Large intestine (tissue), 3 donors: ENCODE measurements at regions not wholly inside any gene's neighbourhood (a gene's known extent, or its start where the extent isn't known, plus 50 kb on each side); places are given as distances from the start of the nearest gene placed in this dataset.

ENCODE experiments used
- DNase-seq, 2 donors: peaks; one replicate each; pipeline versions ENCODE4 v3.0.0 to v3.0.0-alpha.2; 2013
- H3K27ac ChIP-seq: one replicate; pipeline ENCODE4 v1.5.1; 2013; ENCODE audit warnings: low read length
- H3K27me3 ChIP-seq: 2 replicates; pipeline ENCODE4 v1.6.1; 2013; ENCODE audit warnings: low read length; ENCODE audit not compliant: control insufficient read depth, insufficient read depth
- H3K36me3 ChIP-seq: 2 replicates; pipeline ENCODE4 v1.6.1; 2013; ENCODE audit warnings: low read length; ENCODE audit not compliant: control insufficient read depth, insufficient read depth
- H3K4me1 ChIP-seq: one replicate; pipeline ENCODE4 v1.6.1; 2013; ENCODE audit warnings: low read length; ENCODE audit not compliant: control insufficient read depth, insufficient read depth
- H3K4me3 ChIP-seq: one replicate; pipeline ENCODE4 v1.5.1; 2013; ENCODE audit warnings: low read length
- H3K9me3 ChIP-seq: one replicate; pipeline ENCODE4 v1.6.1; 2013; ENCODE audit warnings: mild to moderate bottlenecking, low read depth, low read length, moderate library complexity; ENCODE audit not compliant: control insufficient read depth
- WGBS: methylation state at CpG from one replicate; pipeline ENCODE4 v1.1.5; 2013; ENCODE audit warnings: low lambda C conversion rate; ENCODE audit not compliant: insufficient coverage; 5-methylcytosine and 5-hydroxymethylcytosine counted together

GRCh38 chr7:130867581-130868136 is 133.7 kb upstream of the KLF14 start:
- no CpG with 5 or more reads among the region's 1 CpG for WGBS
- no peak overlapping the region for H3K27ac ChIP-seq
- no peaks in the 10 kb centered on the region for H3K9me3 ChIP-seq
- H3K27me3 ChIP-seq, result no peaks in the 10 kb centered on the region
- DNase-seq, result no peak
- no peaks in the 10 kb centered on the region for H3K4me1 ChIP-seq
- no peak overlapping the region for H3K4me3 ChIP-seq
- no peaks in the 10 kb centered on the region for H3K36me3 ChIP-seq

GRCh38 chr7:130868139-130868538 is 134.1 kb upstream of the KLF14 start:
- no peak overlapping the region for H3K4me3 ChIP-seq
- H3K9me3 ChIP-seq, result no peaks in the 10 kb centered on the region
- H3K27me3 ChIP-seq, result no peaks in the 10 kb centered on the region
- H3K36me3 ChIP-seq, result no peaks in the 10 kb centered on the region
- H3K4me1 ChIP-seq, result no peaks in the 10 kb centered on the region
- DNase-seq, result no peak
- H3K27ac ChIP-seq, result no peak overlapping the region
- no CpG with 5 or more reads among the region's 6 CpGs for WGBS

- H3K9me3 ChIP-seq, result no peaks in the 10 kb centered on the region
- no peak overlapping the region for H3K4me3 ChIP-seq
- H3K4me1 ChIP-seq, result no peaks in the 10 kb centered on the region
- WGBS, result no CpG with 5 or more reads among the region's 3 CpGs
- DNase-seq, result no peak
- no peaks in the 10 kb centered on the region for H3K27me3 ChIP-seq
- H3K36me3 ChIP-seq, result no peaks in the 10 kb centered on the region
- no peak overlapping the region for H3K27ac ChIP-seq
Measured at GRCh38 chr7:130869918-130870317, 135.9 kb upstream of the KLF14 start.

- Histone ChIP-seq H3K9me3 (no peaks in the 10 kb centered on the region), H3K27me3 (no peaks in the 10 kb centered on the region), H3K36me3 (no peaks in the 10 kb centered on the region), H3K4me1 (no peaks in the 10 kb centered on the region), H3K27ac (no peak overlapping the region), H3K4me3 (no peak overlapping the region)
- WGBS, result 100% methylated on average over 1 of the region's 6 CpGs
- no peak for DNase-seq
Measured at GRCh38 chr7:130872341-130872740, 138.3 kb upstream of the KLF14 start.

- no peak overlapping the region for H3K4me3 ChIP-seq
- H3K27ac ChIP-seq, result no peak overlapping the region
- WGBS, result 40% methylated on average over 2 of the region's 8 CpGs
- H3K36me3 ChIP-seq, result no peaks in the 10 kb centered on the region
- no peaks in the 10 kb centered on the region for H3K27me3 ChIP-seq
- no peaks in the 10 kb centered on the region for H3K9me3 ChIP-seq
- DNase-seq, result no peak
- H3K4me1 ChIP-seq, result no peaks in the 10 kb centered on the region
Measured at GRCh38 chr7:130872756-130873448, 138.9 kb upstream of the KLF14 start.

- Histone ChIP-seq H3K4me3 (no peak overlapping the region), H3K36me3 (no peaks in the 10 kb centered on the region), H3K9me3 (no peaks in the 10 kb centered on the region), H3K27ac (no peak overlapping the region), H3K27me3 (no peaks in the 10 kb centered on the region), H3K4me1 (no peaks in the 10 kb centered on the region)
- no peak for DNase-seq
- no CpG with 5 or more reads among the region's 6 CpGs for WGBS
Measured at GRCh38 chr7:130874071-130874915, 140.3 kb upstream of the KLF14 start.

GRCh38 chr7:130875265-130875741 is 141.3 kb upstream of the KLF14 start:
- H3K36me3 ChIP-seq, result no peaks in the 10 kb centered on the region
- no peak overlapping the region for H3K27ac ChIP-seq

GRCh38 chr7:130875901-130876300 is 141.9 kb upstream of the KLF14 start:
- Histone ChIP-seq H3K4me1 (no peaks in the 10 kb centered on the region), H3K27me3 (no peaks in the 10 kb centered on the region), H3K36me3 (peaks cover 2% of the 10 kb centered on the region), H3K27ac (no peak overlapping the region), H3K9me3 (no peaks in the 10 kb centered on the region), H3K4me3 (no peak overlapping the region)
- no CpG with 5 or more reads among the region's 5 CpGs for WGBS
- no peak for DNase-seq

More at GRCh38 chr7:130875265-130875741, 141.3 kb upstream of the KLF14 start:
- no peaks in the 10 kb centered on the region for H3K4me1 ChIP-seq
- H3K9me3 ChIP-seq, result no peaks in the 10 kb centered on the region
- H3K27me3 ChIP-seq, result no peaks in the 10 kb centered on the region
- DNase-seq, result peak in 1 of 2 donors; percentile 33
- no peak overlapping the region for H3K4me3 ChIP-seq
- no CpG with 5 or more reads among the region's 6 CpGs for WGBS

GRCh38 chr7:130877236-130877990 is 143.4 kb upstream of the KLF14 start:
- H3K4me3 ChIP-seq, result no peak overlapping the region
- no peak for DNase-seq
- H3K4me1 ChIP-seq, result no peaks in the 10 kb centered on the region
- H3K27me3 ChIP-seq, result no peaks in the 10 kb centered on the region
- no CpG with 5 or more reads among the region's 10 CpGs for WGBS
- peaks cover 2% of the 10 kb centered on the region for H3K36me3 ChIP-seq
- H3K9me3 ChIP-seq, result no peaks in the 10 kb centered on the region
- no peak overlapping the region for H3K27ac ChIP-seq

GRCh38 chr7:130877991-130878305 is 143.9 kb upstream of the KLF14 start:
- no peak overlapping the region for H3K27ac ChIP-seq
- H3K27me3 ChIP-seq, result no peaks in the 10 kb centered on the region
- H3K9me3 ChIP-seq, result no peaks in the 10 kb centered on the region
- 100% methylated on average over 3 of the region's 4 CpGs for WGBS
- no peak for DNase-seq
- H3K36me3 ChIP-seq, result peaks cover 2% of the 10 kb centered on the region
- H3K4me1 ChIP-seq, result no peaks in the 10 kb centered on the region
- H3K4me3 ChIP-seq, result no peak overlapping the region
